K562 (cell line): ENCODE measurements at regions not wholly inside any gene's neighbourhood (a gene's known extent, or its start where the extent isn't known, plus 50 kb on each side); places are given as distances from the start of the nearest gene placed in this dataset.

ENCODE experiments used
- ATAC-seq: fragments of 200-7000 bp; cut with Tn5 transposase; 3 replicates; pipeline ENCODE4 v1.9.1; 2020; ENCODE audit warnings: moderate library complexity
- BruUV-seq: library from RNA; stranded (reverse); fragments of 400-500 nt; replicated peaks from 2 replicates; lab custom pipeline; 2021; lab: Mats Ljungman, UMichigan
- CTCF ChIA-PET: fragments of 300-600 bp; formaldehyde crosslinking; extraction: SDS; loops from one replicate; lab custom pipeline; 2021; ENCODE audit warnings: low intra/inter-chr PET ratio; lab: Yijun Ruan, JAX
- POLR2A ChIA-PET: fragments of 300-600, 350-650 bp; sonication (Branson Sonifier 250); formaldehyde crosslinking; extraction: SDS; loops from one replicate; lab custom pipeline; 2021; ENCODE audit warnings: antibody characterized with exemption, inconsistent platforms; lab: Yijun Ruan, JAX
- DNase-seq, 4 experiments: peaks; one replicate each; pipeline versions ENCODE4 v3.0.0 to v3.0.0-alpha.2; 2011 to 2018; ENCODE audit warnings: low spot score in 3 of 4, mixed read lengths in 3 of 4; ENCODE audit errors: extremely low read depth in 1 of 4
- FAIRE-seq: peaks from 2 replicates; lab custom pipeline; 2011; peaks lifted over from hg19 to GRCh38; lab: Jason Lieb, UNC
- H2AFZ ChIP-seq: 2 replicates; pipeline ENCODE4 v1.6.0; 2011; ENCODE audit warnings: low read depth, low read length, control low read depth, inconsistent platforms
- H3K27ac ChIP-seq: fragments of 200-600 bp; 3 replicates; pipeline ENCODE4 v1.8.0; 2011; ENCODE audit warnings: low read depth, mild to moderate bottlenecking, control low read depth, inconsistent platforms, low read length, moderate library complexity, mixed read lengths; ENCODE audit errors: extremely low read depth
- H3K27me3 ChIP-seq, 2 experiments: fragments of 300-600 bp in 1 of 2; 2 replicates in 1 of 2; 3 replicates in 1 of 2; pipeline versions ENCODE4 v1.6.0 to v1.8.0; 2011; ENCODE audit warnings: inconsistent platforms in 2 of 2, low read length in 2 of 2, mild to moderate bottlenecking in 1 of 2, mixed read lengths in 1 of 2, moderate library complexity in 1 of 2; ENCODE audit not compliant: control insufficient read depth in 2 of 2, insufficient read depth in 2 of 2
- H3K36me3 ChIP-seq: fragments of 300-600 bp; 3 replicates; pipeline ENCODE4 v1.8.0; 2011; ENCODE audit warnings: mild to moderate bottlenecking, low read length, inconsistent platforms; ENCODE audit not compliant: control insufficient read depth, insufficient read depth
- H3K4me1 ChIP-seq, 2 experiments: fragments of 200-600 bp in 1 of 2; replicated peaks in 1 of 2; 2 replicates in 1 of 2; 3 replicates in 1 of 2; pipeline versions ENCODE4 v1.5.1 to v1.8.0; 2011; ENCODE audit warnings: inconsistent platforms in 2 of 2, low read length in 2 of 2, mild to moderate bottlenecking in 1 of 2, mixed read lengths in 1 of 2, moderate library complexity in 1 of 2; ENCODE audit not compliant: control insufficient read depth in 2 of 2, insufficient read depth in 2 of 2
- H3K4me2 ChIP-seq: 2 replicates; pipeline ENCODE4 v1.6.1; 2011; ENCODE audit warnings: low read length, control low read depth, inconsistent platforms, mixed read lengths; ENCODE audit not compliant: insufficient read depth
- H3K4me3 ChIP-seq: fragments of 200-600 bp; sonication (generic), shearing (Covaris generic); 2 replicates; pipeline ENCODE4 v1.5.1; 2016; ENCODE audit warnings: control low read depth, inconsistent platforms
- H3K79me2 ChIP-seq: fragments of 200-600 bp; 3 replicates; pipeline ENCODE4 v1.8.0; 2011; ENCODE audit warnings: low read length, inconsistent platforms; ENCODE audit not compliant: control insufficient read depth, insufficient read depth
- H3K9ac ChIP-seq, 2 experiments: 2 replicates each; pipeline versions ENCODE4 v1.6.0 to v1.6.1; 2011; ENCODE audit warnings: low read depth in 2 of 2, low read length in 2 of 2, control low read depth in 1 of 2, inconsistent platforms in 1 of 2, mild to moderate bottlenecking in 1 of 2, mixed read lengths in 1 of 2; ENCODE audit not compliant: insufficient read depth in 1 of 2
- H3K9me1 ChIP-seq: one replicate; pipeline ENCODE4 v1.6.0; 2011; ENCODE audit warnings: inconsistent platforms, mild to moderate bottlenecking, low read length, moderate library complexity; ENCODE audit not compliant: control insufficient read depth, insufficient read depth
- H3K9me3 ChIP-seq: replicated peaks from 2 replicates; pipeline ENCODE4 v1.5.1; 2011; ENCODE audit warnings: low read depth, low read length, inconsistent platforms; ENCODE audit not compliant: control insufficient read depth, insufficient read depth
- H4K20me1 ChIP-seq: replicated peaks from 2 replicates; pipeline ENCODE4 v1.6.1; 2011; ENCODE audit warnings: low read length, inconsistent platforms, mixed read lengths; ENCODE audit not compliant: control insufficient read depth, insufficient read depth
- BACH1 ChIP-seq: fragments of 200-800 bp; sonication (Bioruptor generic); IDR thresholded peaks from 2 replicates; pipeline ENCODE4 v1.6.1; 2016; ENCODE audit warnings: missing genetic modification characterization, missing compliant biosample characterization
- CHAMP1 ChIP-seq: fragments of 450-650 bp; IDR thresholded peaks from 2 replicates; pipeline ENCODE4 v1.6.1; 2016; ENCODE audit warnings: mild to moderate bottlenecking
- PHF21A ChIP-seq: fragments of 450-650 bp; IDR thresholded peaks from 2 replicates; pipeline ENCODE4 v1.6.1; 2017; ENCODE audit warnings: low read depth, borderline replicate concordance
- STAG1 ChIP-seq: sonication (generic); formaldehyde crosslinking; IDR thresholded peaks from 2 replicates; pipeline ENCODE4 v1.5.0; 2020; ENCODE audit warnings: missing genetic modification reagents, borderline replicate concordance
- TBL1XR1 ChIP-seq, 2 experiments: IDR thresholded peaks; 2 replicates each; pipeline ENCODE4 v1.6.1; 2012; ENCODE audit warnings: improper control_type of control experiment in 2 of 2, low read length in 2 of 2, mild to moderate bottlenecking in 1 of 2
- in situ Hi-C: fragments of 300-500 bp; cut with MboI; formaldehyde crosslinking; loops from 4 replicates; pipeline ENCODE4 v1.15.0; 2018; ENCODE audit warnings: inconsistent platforms, mixed read lengths
- intact Hi-C: fragments of 100-400 bp; cut with micrococcal nuclease; formaldehyde crosslinking; loops from 2 replicates; pipeline ENCODE4 v1.14.2; 2022

GRCh38 chr13:80001510-80001842 lies 339.4 kb downstream of the SPRY2 start:
- BruUV-seq, result no TSS peak
- Histone ChIP-seq H3K4me2 (no peak overlapping the region), H3K9me3 (no peaks in the 10 kb centered on the region), H3K4me1 (no peaks in the 10 kb centered on the region), H3K27me3 (no peaks in the 10 kb centered on the region), H3K27ac (no peak overlapping the region), H3K36me3 (no peaks in the 10 kb centered on the region), H3K9ac (no peak overlapping the region), H3K4me3 (no peak overlapping the region), H3K9me1 (no peaks in the 10 kb centered on the region), H3K79me2 (no peaks in the 10 kb centered on the region), H4K20me1 (no peaks in the 10 kb centered on the region), H2AFZ (no peak overlapping the region)
- TF ChIP-seq BACH1 (tag) (no peak), PHF21A (no peak), CHAMP1 (no peak), TBL1XR1 (IDR thresholded peaks at IDR 0.05; ENCODE audit: low read length in 2 of 2) (no peak), STAG1 (CRISPR knock-in tag) (no peak)
- in situ Hi-C loops, result no loop called here
- intact Hi-C loops, result no loop called here
- FAIRE-seq (no peak), DNase-seq (no peak), ATAC-seq (no peak)
- CTCF ChIA-PET, result no interaction called here
- POLR2A ChIA-PET, result no interaction called here
